ENCODE measurements at regions not wholly inside any gene's neighbourhood (a gene's known extent, or its start where the extent isn't known, plus 50 kb on each side); places are given as distances from the start of the nearest gene placed in this dataset.
"Not testable (repeated sequence)": the region's sequence is repeated elsewhere in the genome, so short reads cannot be mapped to it uniquely, and the experiment has no call there.

DNA sequence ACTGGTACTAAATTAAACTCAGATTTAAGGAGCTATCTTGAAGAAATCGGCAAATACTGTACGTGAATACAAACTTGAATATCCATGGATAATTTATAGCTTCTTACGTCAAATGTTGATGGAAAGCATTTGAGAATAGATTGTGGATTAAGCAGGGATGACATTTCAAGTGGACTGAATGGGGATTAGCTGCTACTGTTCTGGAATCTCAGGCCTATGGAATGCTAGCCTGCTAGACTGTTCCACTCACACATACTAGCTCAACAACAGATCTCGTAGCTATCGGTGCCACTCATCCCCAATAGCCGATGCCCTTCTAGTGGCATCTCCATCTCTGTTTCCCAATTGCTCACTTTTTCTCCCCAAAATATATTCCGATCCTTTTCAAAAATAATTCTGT lies 62.0 kb upstream of the USP25 start:
- no peak for DNase-seq (ENCODE audit: low read depth, low spot score)

DNA sequence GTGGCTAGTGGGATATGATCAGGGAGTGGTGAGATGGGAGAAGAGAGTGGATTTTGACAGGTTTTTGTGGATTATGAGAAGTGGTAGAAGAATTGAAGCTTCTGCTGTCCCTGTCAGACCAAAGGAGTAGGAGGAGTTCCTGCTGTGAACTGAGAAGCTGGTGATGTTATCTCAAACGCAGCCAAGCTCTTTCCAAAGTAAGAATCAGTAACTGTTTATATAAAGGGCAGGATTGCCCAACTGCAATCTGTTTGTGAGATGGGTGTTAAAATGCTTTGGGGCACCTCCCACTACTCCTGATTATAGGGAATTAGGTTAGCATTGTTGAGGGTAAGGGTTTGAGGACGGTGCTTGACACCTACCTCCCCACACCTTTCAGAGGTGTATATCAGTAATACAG lies 60.5 kb upstream of the USP25 start:
- no peak for DNase-seq (ENCODE audit: low read depth, low spot score)

DNA sequence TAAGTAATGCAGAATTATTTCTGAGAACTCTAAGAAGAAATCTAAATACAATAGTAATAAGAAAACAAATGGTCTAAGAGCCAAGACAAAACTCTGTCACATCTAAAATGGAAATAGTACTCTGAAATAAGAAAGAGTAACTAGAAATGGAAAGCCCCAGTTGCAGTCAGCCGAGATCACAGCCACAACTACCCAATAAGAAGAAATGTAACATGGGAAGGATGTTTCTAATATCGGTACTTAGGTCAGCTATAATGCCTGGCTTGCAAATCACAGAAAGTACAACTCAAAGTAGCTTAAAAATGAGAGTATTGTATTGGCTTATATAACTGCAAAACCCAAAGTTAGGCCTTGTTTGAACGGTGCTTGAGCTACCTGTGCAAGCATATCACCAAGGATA lies 58.6 kb upstream of the USP25 start:
- DNase-seq (ENCODE audit: low read depth, low spot score): no peak

DNA sequence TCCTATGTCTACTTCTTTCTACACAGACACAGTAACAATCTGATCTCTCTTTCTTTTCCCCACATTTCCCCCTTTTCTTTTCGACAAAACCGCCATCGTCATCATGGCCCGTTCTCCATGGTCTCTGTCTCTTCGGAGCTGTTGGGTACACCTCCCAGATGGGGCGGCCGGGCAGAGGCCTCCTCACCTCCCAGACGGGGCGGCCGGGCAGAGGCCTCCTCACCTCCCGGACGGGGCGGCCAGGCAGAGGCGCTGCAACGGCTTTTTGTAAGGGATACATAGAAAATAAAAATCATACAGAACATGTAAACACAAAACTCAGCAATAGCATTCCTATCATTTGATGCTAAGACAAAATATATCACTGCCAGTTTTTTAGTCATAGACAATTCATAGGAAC lies 57.2 kb upstream of the USP25 start:
- DNase-seq (ENCODE audit: low read depth, low spot score): not testable (repeated sequence)

DNA sequence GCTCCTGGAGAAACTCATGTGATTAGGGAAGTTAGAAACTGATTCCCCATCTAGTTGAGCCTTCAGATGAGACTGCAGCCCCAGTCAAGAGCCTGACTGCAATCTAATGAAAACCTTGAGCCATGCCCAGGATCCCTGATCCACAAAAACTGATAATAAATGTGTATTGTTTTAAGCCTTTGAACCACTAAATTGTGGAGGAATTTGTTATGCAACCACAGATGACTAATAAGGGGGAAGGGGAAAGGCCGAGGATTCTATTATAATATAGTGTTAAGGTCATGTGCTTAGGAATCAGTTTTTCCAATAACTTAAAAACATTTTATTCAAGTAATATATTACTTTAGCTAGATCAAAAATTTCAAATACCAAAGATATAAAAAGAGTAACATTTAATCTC lies 52.8 kb upstream of the USP25 start:
- DNase-seq (ENCODE audit: low read depth, low spot score): no peak

DNA sequence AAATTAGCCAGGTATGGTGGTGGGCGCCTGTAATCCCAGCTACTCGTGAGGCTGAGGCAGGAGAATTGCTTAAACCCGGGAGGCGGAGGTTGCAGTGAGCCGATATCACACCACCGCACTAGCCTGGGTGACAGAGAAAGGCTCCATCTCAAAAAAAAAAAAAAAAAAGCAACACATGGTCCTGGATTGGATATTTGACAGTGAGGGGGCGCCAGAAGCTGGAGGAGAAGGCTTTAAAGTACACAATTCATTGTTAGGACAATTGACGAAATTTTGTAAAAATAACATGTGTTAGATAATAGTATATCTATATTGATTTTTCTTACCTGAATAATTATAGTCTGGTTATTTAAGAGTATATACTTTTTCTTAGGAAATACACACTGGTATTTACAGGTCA lies 50.2 kb upstream of the USP25 start:
- DNase-seq (ENCODE audit: low read depth, low spot score): no peak
